SH-SY5Y (cell line): ENCODE measurements at regions not wholly inside any gene's neighbourhood (a gene's known extent, or its start where the extent isn't known, plus 50 kb on each side); places are given as distances from the start of the nearest gene placed in this dataset.

ENCODE experiments used
- GATA2 ChIP-seq: IDR thresholded peaks from 2 replicates; pipeline ENCODE4 v1.6.1; 2011; ENCODE audit warnings: mild to moderate bottlenecking, low read depth, low read length
- GATA3 ChIP-seq: IDR thresholded peaks from 2 replicates; pipeline ENCODE4 v1.6.1; 2011; ENCODE audit warnings: low read depth, mild to moderate bottlenecking, low read length, moderate library complexity

GRCh38 chr4:24453951-24454350 lies 130.4 kb downstream of the DHX15 start:
- TF ChIP-seq GATA2 (no peak), GATA3 (no peak)
